ENCODE measurements at regions not wholly inside any gene's neighbourhood (a gene's known extent, or its start where the extent isn't known, plus 50 kb on each side); places are given as distances from the start of the nearest gene placed in this dataset.

GRCh38 chr5:88557881-88558280 lies 289.2 kb upstream of the TMEM161B start:
- WGBS (ENCODE audit: insufficient coverage), result no CpG with 5 or more reads among the region's 3 CpGs
- no peak overlapping the region for H3K27ac Mint-ChIP-seq
- CTCF ChIA-PET, result no interaction called here

DNA sequence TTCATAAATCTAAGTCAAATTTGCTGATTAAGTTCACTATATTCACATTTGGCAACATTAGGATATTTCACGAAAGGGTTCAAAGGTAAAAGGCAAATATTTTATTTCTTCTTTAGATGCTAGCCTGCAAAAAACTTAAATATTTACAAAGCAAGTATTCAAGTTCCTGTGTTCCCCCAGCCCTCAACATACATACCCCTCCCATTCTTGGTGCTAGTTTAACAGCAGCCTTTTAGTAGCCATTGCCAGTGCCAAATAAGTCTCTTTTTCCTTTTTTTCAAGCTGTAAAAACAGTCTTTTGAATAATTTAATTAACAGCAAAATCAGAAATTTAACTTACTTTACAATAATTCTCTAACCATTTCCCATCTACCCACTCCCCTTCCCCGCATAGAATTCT lies 288.5 kb upstream of the TMEM161B start:
- Mint-ChIP-seq H3K4me1 (peaks cover 4 to 11% (median 7%) of the 10 kb centered on the region in 3 donors), H3K27ac (no peak overlapping the region), H3K36me3 (no peaks in the 10 kb centered on the region), H3K27me3 (peaks cover 6 to 15% of the 10 kb centered on the region in 2 donors), H3K9me3 (no peaks in the 10 kb centered on the region), H3K4me3 (no peak overlapping the region)
- Histone ChIP-seq H3K27ac (ENCODE audit: low read length) (no peak overlapping the region), H3K9me3 (no peaks in the 10 kb centered on the region), H3K36me3 (ENCODE audit: control insufficient read depth in 2 of 2, extremely low read depth in 1 of 2, insufficient read depth in 1 of 2, low read length in 1 of 2) (no peaks in the 10 kb centered on the region), H3K27me3 (replicated peaks in 1 of 2; ENCODE audit: control insufficient read depth in 2 of 2, extremely low read depth in 1 of 2, insufficient read depth in 2 of 2, low read length in 1 of 2) (peaks cover 0 to 3% of the 10 kb centered on the region in 2 experiments), H3K4me1 (ENCODE audit: control insufficient read depth in 1 of 2, extremely low read depth in 1 of 2, insufficient read depth in 2 of 2, low read length in 2 of 2) (no peaks in the 10 kb centered on the region), H3K4me3 (ENCODE audit: control insufficient read depth in 1 of 2, extremely low read depth in 1 of 2, low read length in 1 of 2) (no peak overlapping the region)
- ChIA-PET POLR2A (no interaction called here), CTCF (no interaction called here)
- no peak for DNase-seq
- no peak for ATAC-seq (replicated peaks in 1 of 4)
- WGBS (ENCODE audit: insufficient coverage), result no CpG with 5 or more reads among the region's 2 CpGs

More at GRCh38 chr5:88557881-88558280, 289.2 kb upstream of the TMEM161B start:
- H3K9me3 Mint-ChIP-seq, result no peaks in the 10 kb centered on the region
- Histone ChIP-seq H3K27ac (ENCODE audit: low read length) (no peak overlapping the region), H3K27me3 (replicated peaks in 1 of 2; ENCODE audit: control insufficient read depth in 2 of 2, extremely low read depth in 1 of 2, insufficient read depth in 2 of 2, low read length in 1 of 2) (peaks cover 0 to 3% of the 10 kb centered on the region in 2 experiments), H3K4me3 (ENCODE audit: control insufficient read depth in 1 of 2, extremely low read depth in 1 of 2, low read length in 1 of 2) (no peak overlapping the region), H3K9me3 (no peaks in the 10 kb centered on the region), H3K4me1 (ENCODE audit: control insufficient read depth in 1 of 2, extremely low read depth in 1 of 2, insufficient read depth in 2 of 2, low read length in 2 of 2) (no peaks in the 10 kb centered on the region), H3K36me3 (ENCODE audit: control insufficient read depth in 2 of 2, extremely low read depth in 1 of 2, insufficient read depth in 1 of 2, low read length in 1 of 2) (no peaks in the 10 kb centered on the region)
- no peak overlapping the region for H3K4me3 Mint-ChIP-seq
- no peaks in the 10 kb centered on the region for H3K36me3 Mint-ChIP-seq
- H3K27me3 Mint-ChIP-seq, result peaks cover 6 to 17% of the 10 kb centered on the region in 2 donors
- ATAC-seq (replicated peaks in 1 of 4), result no peak
- POLR2A ChIA-PET, result no interaction called here
- H3K4me1 Mint-ChIP-seq, result peaks cover 4 to 11% (median 7%) of the 10 kb centered on the region in 3 donors
- DNase-seq, result no peak

GRCh38 chr5:88556406-88556805 lies 287.8 kb upstream of the TMEM161B start:
- POLR2A ChIA-PET, result no interaction called here
- CTCF ChIA-PET, result no interaction called here
- DNase-seq, result no peak

DNA sequence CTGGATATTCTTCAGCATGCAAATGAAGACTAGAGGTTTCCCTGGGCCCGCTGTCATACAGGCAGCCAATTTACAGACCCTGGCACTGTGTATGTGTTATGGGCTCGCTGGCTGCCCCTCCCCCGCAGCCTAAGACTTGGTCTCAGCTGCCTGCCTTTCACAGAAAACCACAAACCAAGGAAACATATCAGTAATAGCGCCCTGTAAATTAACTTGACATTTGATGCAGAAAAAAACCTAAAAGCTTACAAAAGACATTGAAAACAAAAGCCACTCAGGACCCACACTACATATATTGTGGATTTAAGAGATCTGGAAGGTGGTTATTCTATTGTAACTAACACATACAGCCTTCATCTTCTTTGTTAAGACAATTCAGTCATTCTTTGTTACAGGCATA lies 287.0 kb upstream of the TMEM161B start:
- POLR2A ChIA-PET, result no interaction called here
- no peak overlapping the region for H3K27ac Mint-ChIP-seq
- H3K4me1 Mint-ChIP-seq, result peaks cover 4 to 11% (median 7%) of the 10 kb centered on the region in 3 donors

More at GRCh38 chr5:88556406-88556805, 287.8 kb upstream of the TMEM161B start:
- no peak overlapping the region for H3K4me3 Mint-ChIP-seq
- Histone ChIP-seq H3K27ac (ENCODE audit: low read length) (no peak overlapping the region), H3K36me3 (ENCODE audit: control insufficient read depth in 2 of 2, extremely low read depth in 1 of 2, insufficient read depth in 1 of 2, low read length in 1 of 2) (no peaks in the 10 kb centered on the region), H3K4me1 (ENCODE audit: control insufficient read depth in 1 of 2, extremely low read depth in 1 of 2, insufficient read depth in 2 of 2, low read length in 2 of 2) (no peaks in the 10 kb centered on the region), H3K4me3 (ENCODE audit: control insufficient read depth in 1 of 2, extremely low read depth in 1 of 2, low read length in 1 of 2) (no peak overlapping the region), H3K27me3 (replicated peaks in 1 of 2; ENCODE audit: control insufficient read depth in 2 of 2, extremely low read depth in 1 of 2, insufficient read depth in 2 of 2, low read length in 1 of 2) (peaks cover 0 to 5% of the 10 kb centered on the region in 2 experiments), H3K9me3 (no peaks in the 10 kb centered on the region)
- no peaks in the 10 kb centered on the region for H3K9me3 Mint-ChIP-seq
- no peak for ATAC-seq (replicated peaks in 1 of 4)
- H3K27ac Mint-ChIP-seq, result no peak overlapping the region
- WGBS (ENCODE audit: insufficient coverage), result no CpG with 5 or more reads among the region's 4 CpGs
- H3K27me3 Mint-ChIP-seq, result peaks cover 6 to 15% of the 10 kb centered on the region in 2 donors
- no peaks in the 10 kb centered on the region for H3K36me3 Mint-ChIP-seq
- H3K4me1 Mint-ChIP-seq, result peaks cover 4 to 11% (median 7%) of the 10 kb centered on the region in 3 donors

GRCh38 chr5:88553986-88554385 lies 285.3 kb upstream of the TMEM161B start:
- H3K4me3 Mint-ChIP-seq, result no peak overlapping the region

More for the DNA sequence above, 287.0 kb upstream of the TMEM161B start:
- Mint-ChIP-seq H3K9me3 (no peaks in the 10 kb centered on the region), H3K4me3 (no peak overlapping the region), H3K36me3 (no peaks in the 10 kb centered on the region), H3K27me3 (peaks cover 5 to 15% of the 10 kb centered on the region in 2 donors)
- ATAC-seq (replicated peaks in 1 of 4) (no peak), DNase-seq (peak in 1 of 35 experiments; percentile 0)
- CTCF ChIA-PET, result interaction anchor here in 1 of 2 donors (0.6 kb wide), 1 partner anchor 105 kb away, joined by 4 read pairs; no protein-coding TSS in a partner anchor
- Histone ChIP-seq H3K4me3 (ENCODE audit: control insufficient read depth in 1 of 2, extremely low read depth in 1 of 2, low read length in 1 of 2) (no peak overlapping the region), H3K27me3 (replicated peaks in 1 of 2; ENCODE audit: control insufficient read depth in 2 of 2, extremely low read depth in 1 of 2, insufficient read depth in 2 of 2, low read length in 1 of 2) (peaks cover 0 to 5% of the 10 kb centered on the region in 2 experiments), H3K36me3 (ENCODE audit: control insufficient read depth in 2 of 2, extremely low read depth in 1 of 2, insufficient read depth in 1 of 2, low read length in 1 of 2) (no peaks in the 10 kb centered on the region), H3K27ac (ENCODE audit: low read length) (no peak overlapping the region), H3K4me1 (ENCODE audit: control insufficient read depth in 1 of 2, extremely low read depth in 1 of 2, insufficient read depth in 2 of 2, low read length in 2 of 2) (no peaks in the 10 kb centered on the region), H3K9me3 (no peaks in the 10 kb centered on the region)
- WGBS (ENCODE audit: insufficient coverage), result 0% methylated on average over 2 of the region's 4 CpGs

GRCh38 chr5:88553136-88553875 lies 284.7 kb upstream of the TMEM161B start:
- H3K36me3 Mint-ChIP-seq, result no peaks in the 10 kb centered on the region

More at GRCh38 chr5:88553986-88554385, 285.3 kb upstream of the TMEM161B start:
- no peak for DNase-seq
- H3K4me1 ChIP-seq (ENCODE audit: control insufficient read depth in 1 of 2, extremely low read depth in 1 of 2, insufficient read depth in 2 of 2, low read length in 2 of 2), result no peaks in the 10 kb centered on the region
- no peak overlapping the region for H3K27ac ChIP-seq (ENCODE audit: low read length)
- H3K4me3 ChIP-seq (ENCODE audit: control insufficient read depth in 1 of 2, extremely low read depth in 1 of 2, low read length in 1 of 2), result no peak overlapping the region
- Mint-ChIP-seq H3K9me3 (no peaks in the 10 kb centered on the region), H3K4me1 (peaks cover 4 to 11% (median 7%) of the 10 kb centered on the region in 3 donors), H3K36me3 (no peaks in the 10 kb centered on the region), H3K27ac (no peak overlapping the region), H3K27me3 (peaks cover 0 to 15% of the 10 kb centered on the region in 2 donors)
- ATAC-seq (replicated peaks in 1 of 4), result no peak
- CTCF ChIA-PET, result no interaction called here
- no peaks in the 10 kb centered on the region for H3K9me3 ChIP-seq
- no peaks in the 10 kb centered on the region for H3K36me3 ChIP-seq (ENCODE audit: control insufficient read depth in 2 of 2, extremely low read depth in 1 of 2, insufficient read depth in 1 of 2, low read length in 1 of 2)
- H3K27me3 ChIP-seq (replicated peaks in 1 of 2; ENCODE audit: control insufficient read depth in 2 of 2, extremely low read depth in 1 of 2, insufficient read depth in 2 of 2, low read length in 1 of 2), result peaks cover 0 to 5% of the 10 kb centered on the region in 2 experiments
- POLR2A ChIA-PET, result no interaction called here

More at GRCh38 chr5:88553136-88553875, 284.7 kb upstream of the TMEM161B start:
- Mint-ChIP-seq H3K27ac (no peak overlapping the region), H3K27me3 (peaks cover 0 to 15% of the 10 kb centered on the region in 2 donors), H3K9me3 (no peaks in the 10 kb centered on the region), H3K4me1 (peaks cover 4 to 11% (median 7%) of the 10 kb centered on the region in 3 donors), H3K4me3 (no peak overlapping the region)
- Histone ChIP-seq H3K27me3 (replicated peaks in 1 of 2; ENCODE audit: control insufficient read depth in 2 of 2, extremely low read depth in 1 of 2, insufficient read depth in 2 of 2, low read length in 1 of 2) (peaks cover 0 to 5% of the 10 kb centered on the region in 2 experiments), H3K9me3 (no peaks in the 10 kb centered on the region), H3K36me3 (ENCODE audit: control insufficient read depth in 2 of 2, extremely low read depth in 1 of 2, insufficient read depth in 1 of 2, low read length in 1 of 2) (no peaks in the 10 kb centered on the region), H3K27ac (ENCODE audit: low read length) (no peak overlapping the region), H3K4me1 (ENCODE audit: control insufficient read depth in 1 of 2, extremely low read depth in 1 of 2, insufficient read depth in 2 of 2, low read length in 2 of 2) (no peaks in the 10 kb centered on the region), H3K4me3 (ENCODE audit: control insufficient read depth in 1 of 2, extremely low read depth in 1 of 2, low read length in 1 of 2) (no peak overlapping the region)
- WGBS (ENCODE audit: insufficient coverage), result no CpG with 5 or more reads among the region's 5 CpGs
- CTCF ChIA-PET, result no interaction called here
- POLR2A ChIA-PET, result no interaction called here
- DNase-seq, result no peak
- ATAC-seq (replicated peaks in 1 of 4), result no peak

Measured in T-cell (primary cell).